Pancreas (tissue), 10 donors: ENCODE measurements at regions not wholly inside any gene's neighbourhood (a gene's known extent, or its start where the extent isn't known, plus 50 kb on each side); places are given as distances from the start of the nearest gene placed in this dataset.

ENCODE experiments used
- ATAC-seq, 4 donors: fragments of 200-7000 bp; cut with Tn5 transposase; one replicate each; pipeline versions ENCODE4 v1.8.0 to v1.9.1; 2020; ENCODE audit warnings: mild to moderate bottlenecking in 4 of 4, moderate library complexity in 4 of 4
- DNase-seq, 6 donors: peaks; one replicate each; pipeline ENCODE4 v3.0.0-alpha.2; 2020
- FAIRE-seq: peaks from 2 replicates; lab custom pipeline; 2012; peaks lifted over from hg19 to GRCh38; lab: Jason Lieb, UNC
- H3K27ac ChIP-seq, 4 donors: fragments of 200-600 bp; sonication (generic); 1 replicate in 3 of 4; 2 replicates in 1 of 4; pipeline versions ENCODE4 v1.5.0 to v1.8.0; 2020
- H3K27me3 ChIP-seq, 4 donors: fragments of 200-600 bp; one replicate each; pipeline ENCODE4 v1.8.0; 2021
- H3K36me3 ChIP-seq, 3 donors: fragments of 200-600 bp; sonication (generic) in 1 of 3; one replicate each; pipeline versions ENCODE4 v1.5.0 to v1.8.0; 2020 to 2021
- H3K4me1 ChIP-seq, 3 donors: fragments of 200-600 bp; one replicate each; pipeline ENCODE4 v1.8.0; 2021
- H3K4me3 ChIP-seq, 4 donors: fragments of 200-600 bp; sonication (generic) in 2 of 4; one replicate each; pipeline versions ENCODE4 v1.5.0 to v1.8.0; 2020 to 2021
- H3K9me3 ChIP-seq, 4 donors: fragments of 200-600 bp; one replicate each; pipeline ENCODE4 v1.8.0; 2021
- WGBS, 2 donors: extraction: QIAGEN DNeasy Blood & Tissue Kit; methylation state at CpG; one replicate each; pipeline ENCODE4 v1.1.7; 2013; 5-methylcytosine and 5-hydroxymethylcytosine counted together
- intact Hi-C, 3 donors: fragments of 100-400 bp; cut with DNase I; formaldehyde crosslinking; loops; one replicate each; pipeline versions ENCODE4 v1.11.1 to v1.14.2; 2022
- TF ChIP-seq, protein P1 (sequence below), 4 donors: fragments of 200-600 bp; sonication (generic) in 3 of 4; IDR thresholded peaks; one replicate each; pipeline versions ENCODE4 v1.5.0 to v1.8.0; 2021; ENCODE audit warnings: antibody characterized with exemption in 4 of 4
- donor health status: healthy with polysubstance abuse.
- donor health status: DM: no; HTN: no; CAD: no; lungs with moderate emphysema.
- donor health status: DM: no; HTN: no; CAD: no.
- donor health status: control.
- donor health status: control.
- donor health status: Bipolar disorder and iron deficiency.
- donor health status: DM: yes; HTN: yes; CAD: no.
- donor health status: DM: no; HTN: no; CAD: no.
- donor health status: DM: no; HTN: no; CAD: no.
- donor health status: DM: yes; HTN: yes; CAD: no.

- no peaks in the 10 kb centered on the region for H3K27me3 ChIP-seq
- peaks cover 0 to 4% (median 0%) of the 10 kb centered on the region in 3 donors for H3K4me1 ChIP-seq
- DNase-seq = no peak
- FAIRE-seq = no peak
- no peak overlapping the region for H3K27ac ChIP-seq
- intact Hi-C loops = no loop called here
- TF ChIP-seq, protein P1, sequence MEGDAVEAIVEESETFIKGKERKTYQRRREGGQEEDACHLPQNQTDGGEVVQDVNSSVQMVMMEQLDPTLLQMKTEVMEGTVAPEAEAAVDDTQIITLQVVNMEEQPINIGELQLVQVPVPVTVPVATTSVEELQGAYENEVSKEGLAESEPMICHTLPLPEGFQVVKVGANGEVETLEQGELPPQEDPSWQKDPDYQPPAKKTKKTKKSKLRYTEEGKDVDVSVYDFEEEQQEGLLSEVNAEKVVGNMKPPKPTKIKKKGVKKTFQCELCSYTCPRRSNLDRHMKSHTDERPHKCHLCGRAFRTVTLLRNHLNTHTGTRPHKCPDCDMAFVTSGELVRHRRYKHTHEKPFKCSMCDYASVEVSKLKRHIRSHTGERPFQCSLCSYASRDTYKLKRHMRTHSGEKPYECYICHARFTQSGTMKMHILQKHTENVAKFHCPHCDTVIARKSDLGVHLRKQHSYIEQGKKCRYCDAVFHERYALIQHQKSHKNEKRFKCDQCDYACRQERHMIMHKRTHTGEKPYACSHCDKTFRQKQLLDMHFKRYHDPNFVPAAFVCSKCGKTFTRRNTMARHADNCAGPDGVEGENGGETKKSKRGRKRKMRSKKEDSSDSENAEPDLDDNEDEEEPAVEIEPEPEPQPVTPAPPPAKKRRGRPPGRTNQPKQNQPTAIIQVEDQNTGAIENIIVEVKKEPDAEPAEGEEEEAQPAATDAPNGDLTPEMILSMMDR (IDR thresholded peaks at IDR 0.05) = no peak
- no peak for ATAC-seq
- H3K9me3 ChIP-seq = no peaks in the 10 kb centered on the region
- H3K4me3 ChIP-seq = no peak overlapping the region
- 67 to 91% methylated on average over 2 of the region's 2 CpGs for WGBS, 2 donors
- no peaks in the 10 kb centered on the region for H3K36me3 ChIP-seq
Observed at GRCh38 chr12:92473564-92473963, 229.2 kb upstream of the PLEKHG7 start.

DNA sequence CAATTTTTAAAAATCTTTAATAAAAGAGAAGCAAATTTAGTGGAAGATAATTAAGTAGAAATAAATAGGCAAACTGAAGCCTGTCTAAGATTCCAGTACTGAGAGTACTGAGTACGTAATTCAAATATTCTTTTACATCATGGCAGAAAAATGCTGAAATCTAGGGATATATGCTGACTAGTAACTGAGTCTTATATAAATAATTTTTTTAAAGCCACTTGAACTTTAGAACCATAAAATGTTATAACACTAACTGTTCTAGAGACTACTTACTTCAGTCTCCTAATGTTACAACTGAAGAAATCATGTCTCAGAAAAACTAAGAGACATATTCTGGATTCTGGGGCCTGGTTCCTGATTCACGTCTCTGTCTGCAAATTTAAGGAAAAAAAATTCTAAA, 230.6 kb upstream of the PLEKHG7 start:
- TF ChIP-seq, protein P1 (IDR thresholded peaks at IDR 0.05) = no peak
- DNase-seq (no peak), ATAC-seq (no peak), FAIRE-seq (peak; percentile 66)
- H3K4me1 ChIP-seq = peaks cover 0 to 4% (median 4%) of the 10 kb centered on the region in 3 donors
- no peak overlapping the region for H3K27ac ChIP-seq
- H3K27me3 ChIP-seq = no peaks in the 10 kb centered on the region
- no peak overlapping the region for H3K4me3 ChIP-seq
- intact Hi-C loops = no loop called here
- H3K36me3 ChIP-seq = no peaks in the 10 kb centered on the region
- 90 to 95% methylated on average over 2 of the region's 2 CpGs for WGBS, 2 donors
- no peaks in the 10 kb centered on the region for H3K9me3 ChIP-seq

GRCh38 chr12:92471551-92471950, 231.2 kb upstream of the PLEKHG7 start:
- Histone ChIP-seq H3K9me3 (no peaks in the 10 kb centered on the region), H3K4me3 (no peak overlapping the region), H3K27me3 (no peaks in the 10 kb centered on the region), H3K36me3 (no peaks in the 10 kb centered on the region), H3K27ac (no peak overlapping the region), H3K4me1 (peaks cover 0 to 4% (median 4%) of the 10 kb centered on the region in 3 donors)
- intact Hi-C loops = no loop called here
- DNase-seq = no peak
- no peak for FAIRE-seq
- TF ChIP-seq, protein P1 (IDR thresholded peaks at IDR 0.05) = no peak
- ATAC-seq = no peak
- 92% methylated on average over 1 of the region's 1 CpG for WGBS, 2 donors

DNA sequence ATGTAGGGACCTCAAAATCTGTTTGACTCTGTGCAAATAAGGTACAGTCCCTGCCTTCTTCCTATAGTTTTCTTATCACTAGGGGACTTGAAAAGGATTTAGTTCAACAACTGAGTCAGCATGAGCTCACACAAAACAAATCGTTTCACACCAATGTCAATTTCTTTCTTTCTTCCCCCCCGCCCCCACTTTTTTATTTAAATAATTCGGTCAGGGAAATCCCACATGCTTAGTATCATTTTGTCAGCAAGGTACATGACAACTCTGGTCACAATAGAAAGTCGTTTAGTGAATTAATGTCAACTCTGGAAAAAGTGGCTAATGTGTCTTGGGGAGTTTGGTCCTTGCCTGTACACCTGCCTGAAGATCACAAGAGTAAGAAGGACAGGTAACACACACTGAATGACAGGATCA, 232.2 kb upstream of the PLEKHG7 start:
- Histone ChIP-seq H3K4me3 (no peak overlapping the region), H3K9me3 (no peaks in the 10 kb centered on the region), H3K27ac (no peak overlapping the region), H3K36me3 (no peaks in the 10 kb centered on the region), H3K27me3 (no peaks in the 10 kb centered on the region), H3K4me1 (peaks cover 0 to 8% (median 4%) of the 10 kb centered on the region in 3 donors)
- DNase-seq = no peak
- intact Hi-C loops = no loop called here
- no peak for FAIRE-seq
- WGBS, 2 donors = 75 to 79% methylated on average over 4 of the region's 4 CpGs
- TF ChIP-seq, protein P1 (IDR thresholded peaks at IDR 0.05) = no peak
- ATAC-seq = no peak

DNA sequence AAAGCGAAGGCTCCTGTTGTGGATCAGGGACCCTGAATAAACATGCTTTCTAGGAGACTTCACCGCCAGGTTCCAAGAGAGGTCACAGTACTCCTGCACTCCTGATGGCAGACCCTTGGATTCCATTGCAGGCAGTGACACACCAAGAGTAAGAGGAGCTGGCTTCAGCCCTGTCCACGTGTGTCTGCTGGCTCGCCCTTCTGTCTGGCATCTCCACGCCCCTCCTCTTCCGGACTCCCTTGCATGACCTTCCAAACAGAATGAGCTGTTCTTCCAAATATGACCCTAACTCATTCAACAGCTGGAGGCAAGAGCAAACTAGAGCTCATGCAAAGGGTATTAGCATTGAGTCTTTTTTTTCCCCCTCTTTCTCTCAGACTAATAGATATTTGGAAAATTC, 233.0 kb upstream of the PLEKHG7 start:
- WGBS, 2 donors = 74 to 87% methylated on average over 6 of the region's 6 CpGs
- no peak for ATAC-seq

More for the DNA sequence above, 233.0 kb upstream of the PLEKHG7 start:
- intact Hi-C loops = no loop called here
- Histone ChIP-seq H3K4me3 (no peak overlapping the region), H3K36me3 (no peaks in the 10 kb centered on the region), H3K9me3 (no peaks in the 10 kb centered on the region), H3K27ac (no peak overlapping the region), H3K27me3 (no peaks in the 10 kb centered on the region), H3K4me1 (peaks cover 0 to 8% (median 4%) of the 10 kb centered on the region in 3 donors)
- FAIRE-seq (no peak), DNase-seq (no peak)
- TF ChIP-seq, protein P1 (IDR thresholded peaks at IDR 0.05) = no peak
